ENCODE measurements at regions not wholly inside any gene's neighbourhood (a gene's known extent, or its start where the extent isn't known, plus 50 kb on each side); places are given as distances from the start of the nearest gene placed in this dataset.

- Histone ChIP-seq H3K36me3 (replicated peaks; ENCODE audit: insufficient read depth, low read depth) (no peaks in the 10 kb centered on the region), H3K27me3 (no peaks in the 10 kb centered on the region), H3K79me2 (no peaks in the 10 kb centered on the region), H3K9me3 (ENCODE audit: low read depth) (no peaks in the 10 kb centered on the region), H4K20me1 (ENCODE audit: insufficient read depth, poor library complexity, severe bottlenecking) (no peaks in the 10 kb centered on the region), H3K4me3 (no peak overlapping the region), H3K9me2 (replicated peaks; ENCODE audit: insufficient read depth) (no peaks in the 10 kb centered on the region), H3K27ac (no peak overlapping the region), H3K4me1 (ENCODE audit: insufficient read depth) (no peaks in the 10 kb centered on the region), H3K4me2 (no peak overlapping the region), H2AFZ (no peak overlapping the region)
- TF ChIP-seq EZH2 (IDR thresholded peaks at IDR 0.05; ENCODE audit: borderline replicate concordance), result no peak
- no peak for TF ChIP-seq EZH2phosphoT487 (IDR thresholded peaks at IDR 0.05; ENCODE audit: low read depth, severe bottlenecking, unreplicated experiment)
- TF ChIP-seq, protein P1, sequence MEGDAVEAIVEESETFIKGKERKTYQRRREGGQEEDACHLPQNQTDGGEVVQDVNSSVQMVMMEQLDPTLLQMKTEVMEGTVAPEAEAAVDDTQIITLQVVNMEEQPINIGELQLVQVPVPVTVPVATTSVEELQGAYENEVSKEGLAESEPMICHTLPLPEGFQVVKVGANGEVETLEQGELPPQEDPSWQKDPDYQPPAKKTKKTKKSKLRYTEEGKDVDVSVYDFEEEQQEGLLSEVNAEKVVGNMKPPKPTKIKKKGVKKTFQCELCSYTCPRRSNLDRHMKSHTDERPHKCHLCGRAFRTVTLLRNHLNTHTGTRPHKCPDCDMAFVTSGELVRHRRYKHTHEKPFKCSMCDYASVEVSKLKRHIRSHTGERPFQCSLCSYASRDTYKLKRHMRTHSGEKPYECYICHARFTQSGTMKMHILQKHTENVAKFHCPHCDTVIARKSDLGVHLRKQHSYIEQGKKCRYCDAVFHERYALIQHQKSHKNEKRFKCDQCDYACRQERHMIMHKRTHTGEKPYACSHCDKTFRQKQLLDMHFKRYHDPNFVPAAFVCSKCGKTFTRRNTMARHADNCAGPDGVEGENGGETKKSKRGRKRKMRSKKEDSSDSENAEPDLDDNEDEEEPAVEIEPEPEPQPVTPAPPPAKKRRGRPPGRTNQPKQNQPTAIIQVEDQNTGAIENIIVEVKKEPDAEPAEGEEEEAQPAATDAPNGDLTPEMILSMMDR (IDR thresholded peaks at IDR 0.05; ENCODE audit: poor library complexity), result no peak
- DNase-seq (ENCODE audit: low spot score), result no peak
These were observed 1031.6 kb downstream of the SLITRK1 start for GRCh38 chr13:82850644-82851043.

- Histone ChIP-seq H2AFZ (no peak overlapping the region), H3K9me2 (replicated peaks; ENCODE audit: insufficient read depth) (no peaks in the 10 kb centered on the region), H3K27ac (no peak overlapping the region), H3K79me2 (no peaks in the 10 kb centered on the region), H3K4me2 (no peak overlapping the region), H3K4me1 (ENCODE audit: insufficient read depth) (no peaks in the 10 kb centered on the region), H3K36me3 (replicated peaks; ENCODE audit: insufficient read depth, low read depth) (no peaks in the 10 kb centered on the region), H3K4me3 (no peak overlapping the region), H3K9me3 (ENCODE audit: low read depth) (no peaks in the 10 kb centered on the region), H4K20me1 (ENCODE audit: insufficient read depth, poor library complexity, severe bottlenecking) (no peaks in the 10 kb centered on the region), H3K27me3 (no peaks in the 10 kb centered on the region)
- DNase-seq (ENCODE audit: low spot score), result no peak
- TF ChIP-seq, protein P1 (IDR thresholded peaks at IDR 0.05; ENCODE audit: poor library complexity), result no peak
- WGBS (ENCODE audit: low lambda C conversion rate, missing lambda C conversion rate), result 76% methylated on average over 1 of the region's 1 CpG
These were observed 1033.5 kb downstream of the SLITRK1 start for GRCh38 chr13:82848766-82849165.

- Histone ChIP-seq H3K27ac (no peak overlapping the region), H3K9me2 (replicated peaks; ENCODE audit: insufficient read depth) (no peaks in the 10 kb centered on the region), H3K36me3 (replicated peaks; ENCODE audit: insufficient read depth, low read depth) (no peaks in the 10 kb centered on the region), H3K9me3 (ENCODE audit: low read depth) (no peaks in the 10 kb centered on the region), H3K27me3 (no peaks in the 10 kb centered on the region), H3K4me1 (ENCODE audit: insufficient read depth) (no peaks in the 10 kb centered on the region), H3K4me2 (no peak overlapping the region), H2AFZ (no peak overlapping the region), H3K79me2 (no peaks in the 10 kb centered on the region), H3K4me3 (no peak overlapping the region), H4K20me1 (ENCODE audit: insufficient read depth, poor library complexity, severe bottlenecking) (no peaks in the 10 kb centered on the region)
- no peak for DNase-seq (ENCODE audit: low spot score)
- TF ChIP-seq, protein P1 (IDR thresholded peaks at IDR 0.05; ENCODE audit: poor library complexity), result peak; percentile 8
- no peak for TF ChIP-seq EZH2phosphoT487 (IDR thresholded peaks at IDR 0.05; ENCODE audit: low read depth, severe bottlenecking, unreplicated experiment)
- no peak for TF ChIP-seq EZH2 (IDR thresholded peaks at IDR 0.05; ENCODE audit: borderline replicate concordance)
- 47% methylated on average over 3 of the region's 3 CpGs for WGBS (ENCODE audit: low lambda C conversion rate, missing lambda C conversion rate)
These were observed 1034.7 kb downstream of the SLITRK1 start for GRCh38 chr13:82847595-82847994.

- TF ChIP-seq, protein P1 (IDR thresholded peaks at IDR 0.05; ENCODE audit: poor library complexity), result no peak
- no peak for TF ChIP-seq EZH2 (IDR thresholded peaks at IDR 0.05; ENCODE audit: borderline replicate concordance)
- TF ChIP-seq EZH2phosphoT487 (IDR thresholded peaks at IDR 0.05; ENCODE audit: low read depth, severe bottlenecking, unreplicated experiment), result no peak
- 75% methylated on average over 3 of the region's 3 CpGs for WGBS (ENCODE audit: low lambda C conversion rate, missing lambda C conversion rate)
- Histone ChIP-seq H3K79me2 (no peaks in the 10 kb centered on the region), H3K9me3 (ENCODE audit: low read depth) (no peaks in the 10 kb centered on the region), H3K27ac (no peak overlapping the region), H3K36me3 (replicated peaks; ENCODE audit: insufficient read depth, low read depth) (no peaks in the 10 kb centered on the region), H4K20me1 (ENCODE audit: insufficient read depth, poor library complexity, severe bottlenecking) (no peaks in the 10 kb centered on the region), H3K4me2 (no peak overlapping the region), H2AFZ (no peak overlapping the region), H3K4me1 (ENCODE audit: insufficient read depth) (no peaks in the 10 kb centered on the region), H3K4me3 (no peak overlapping the region), H3K27me3 (no peaks in the 10 kb centered on the region), H3K9me2 (replicated peaks; ENCODE audit: insufficient read depth) (no peaks in the 10 kb centered on the region)
- no peak for DNase-seq (ENCODE audit: low spot score)
These were observed 1048.4 kb downstream of the SLITRK1 start for GRCh38 chr13:82833923-82834322.

Measured in hepatocyte (in vitro differentiated cells).